ENCODE measurements at regions not wholly inside any gene's neighbourhood (a gene's known extent, or its start where the extent isn't known, plus 50 kb on each side); places are given as distances from the start of the nearest gene placed in this dataset.

DNA sequence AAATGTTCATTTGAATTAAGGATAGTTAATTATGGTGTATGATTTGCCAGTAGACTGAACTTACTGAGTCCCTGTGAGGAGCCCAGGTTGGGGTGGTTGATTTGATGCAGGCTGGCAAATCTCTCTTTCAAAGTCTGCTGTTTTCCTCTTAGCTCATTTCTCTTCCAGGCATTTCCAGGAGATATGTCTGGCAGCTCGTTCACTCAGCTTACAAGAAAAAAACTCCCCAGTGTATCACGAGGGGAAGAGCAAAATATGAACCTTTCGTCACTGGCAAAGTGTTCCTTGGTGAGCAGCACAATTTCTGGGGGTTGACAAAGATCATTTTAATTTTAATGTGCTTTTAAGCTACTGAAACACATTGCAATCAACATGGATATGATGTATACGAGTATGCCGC, 244.2 kb downstream of the CBLL2 start:
- TF ChIP-seq CTCF (IDR thresholded peaks at IDR 0.05) (no peak), POLR2A (IDR thresholded peaks at IDR 0.05) (no peak)

Measured in body of pancreas (tissue), 4 donors.